PC-9 (cell line): ENCODE measurements at regions not wholly inside any gene's neighbourhood (a gene's known extent, or its start where the extent isn't known, plus 50 kb on each side); places are given as distances from the start of the nearest gene placed in this dataset.

Experiments
- EZH2 ChIP-seq: fragments of 200-600 bp; sonication (generic); IDR thresholded peaks from 2 replicates; pipeline ENCODE4 v1.8.0; 2017; ENCODE audit warnings: antibody characterized with exemption, low read depth
- TF ChIP-seq, protein P1 (sequence below): fragments of 200-600 bp; sonication (generic); conservative IDR thresholded peaks from 2 replicates; pipeline ENCODE4 v1.6.1; 2017; ENCODE audit warnings: mixed run types, antibody characterized with exemption, mild to moderate bottlenecking, moderate library complexity

DNA sequence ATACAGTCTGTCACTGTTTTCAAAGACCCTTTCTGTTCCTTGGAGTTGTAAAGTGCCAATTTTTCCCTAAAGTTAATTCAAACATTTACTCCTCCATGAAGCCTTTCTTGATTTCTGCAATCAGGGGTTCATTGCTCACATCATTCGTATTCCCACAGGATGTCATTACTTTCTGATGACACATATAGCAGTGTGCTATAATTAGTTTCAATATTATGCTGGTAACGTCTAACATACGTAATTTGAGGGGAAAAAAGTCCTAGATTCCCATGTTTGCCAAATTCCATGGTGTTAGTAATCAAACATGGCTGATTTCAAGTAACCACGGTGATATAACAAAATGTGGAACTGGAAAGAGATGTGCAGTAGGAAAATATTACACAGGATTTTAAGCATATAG is 468.2 kb upstream of the MEF2C start:
- TF ChIP-seq, protein P1, sequence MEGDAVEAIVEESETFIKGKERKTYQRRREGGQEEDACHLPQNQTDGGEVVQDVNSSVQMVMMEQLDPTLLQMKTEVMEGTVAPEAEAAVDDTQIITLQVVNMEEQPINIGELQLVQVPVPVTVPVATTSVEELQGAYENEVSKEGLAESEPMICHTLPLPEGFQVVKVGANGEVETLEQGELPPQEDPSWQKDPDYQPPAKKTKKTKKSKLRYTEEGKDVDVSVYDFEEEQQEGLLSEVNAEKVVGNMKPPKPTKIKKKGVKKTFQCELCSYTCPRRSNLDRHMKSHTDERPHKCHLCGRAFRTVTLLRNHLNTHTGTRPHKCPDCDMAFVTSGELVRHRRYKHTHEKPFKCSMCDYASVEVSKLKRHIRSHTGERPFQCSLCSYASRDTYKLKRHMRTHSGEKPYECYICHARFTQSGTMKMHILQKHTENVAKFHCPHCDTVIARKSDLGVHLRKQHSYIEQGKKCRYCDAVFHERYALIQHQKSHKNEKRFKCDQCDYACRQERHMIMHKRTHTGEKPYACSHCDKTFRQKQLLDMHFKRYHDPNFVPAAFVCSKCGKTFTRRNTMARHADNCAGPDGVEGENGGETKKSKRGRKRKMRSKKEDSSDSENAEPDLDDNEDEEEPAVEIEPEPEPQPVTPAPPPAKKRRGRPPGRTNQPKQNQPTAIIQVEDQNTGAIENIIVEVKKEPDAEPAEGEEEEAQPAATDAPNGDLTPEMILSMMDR, result no peak
- no peak for TF ChIP-seq EZH2
